ENCODE measurements at regions not wholly inside any gene's neighbourhood (a gene's known extent, or its start where the extent isn't known, plus 50 kb on each side); places are given as distances from the start of the nearest gene placed in this dataset.

DNA sequence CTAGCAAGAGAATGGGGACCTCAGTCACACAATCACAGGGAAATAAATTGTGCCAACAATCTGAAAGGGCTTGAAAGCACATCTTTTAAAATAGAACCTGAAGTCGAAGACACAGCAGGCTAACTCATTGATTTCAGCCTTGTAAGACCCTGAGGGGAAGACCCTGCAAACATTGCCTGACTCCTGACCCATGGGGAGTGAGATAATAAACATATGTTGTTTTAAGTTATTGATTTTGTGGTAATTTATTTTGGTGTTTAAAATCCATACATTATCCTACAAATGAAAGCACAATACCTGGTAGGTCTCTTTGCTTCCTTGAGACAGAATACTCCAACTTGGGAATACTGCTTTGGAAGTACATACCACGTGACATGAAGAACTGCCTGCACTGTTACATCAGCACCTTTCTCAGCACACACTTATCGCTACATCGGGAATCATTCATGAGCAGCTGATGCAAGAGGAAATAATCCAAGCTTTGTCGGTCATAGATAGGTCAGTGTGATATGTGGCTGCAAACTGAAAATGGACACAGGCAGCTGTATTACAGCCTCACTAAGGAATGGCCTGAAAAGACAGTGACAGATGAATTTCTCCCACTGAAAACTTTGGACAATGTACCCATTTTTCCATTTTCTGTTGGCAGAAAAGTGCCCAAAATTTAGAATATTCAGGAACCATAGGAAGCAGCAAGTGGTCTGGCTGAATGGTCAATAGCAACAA is 494.5 kb upstream of the MAP2 start:
- H3K4me3 ChIP-seq (ENCODE audit: low read depth, low read length), result no peak overlapping the region
- TF ChIP-seq CTCF (IDR thresholded peaks at IDR 0.05; ENCODE audit: borderline replicate concordance, insufficient read depth, low read depth, low read length), result no peak

GRCh38 chr2:208929894-208930427 is 493.9 kb upstream of the MAP2 start:
- TF ChIP-seq CTCF (IDR thresholded peaks at IDR 0.05; ENCODE audit: borderline replicate concordance, insufficient read depth, low read depth, low read length), result no peak
- no peak overlapping the region for H3K4me3 ChIP-seq (ENCODE audit: low read depth, low read length)

GRCh38 chr2:208935531-208935930 is 488.3 kb upstream of the MAP2 start:
- TF ChIP-seq CTCF (IDR thresholded peaks at IDR 0.05; ENCODE audit: borderline replicate concordance, insufficient read depth, low read depth, low read length), result no peak
- no peak overlapping the region for H3K4me3 ChIP-seq (ENCODE audit: low read depth, low read length)

- H3K4me3 ChIP-seq (ENCODE audit: low read depth, low read length), result no peak overlapping the region
- no peak for TF ChIP-seq CTCF (IDR thresholded peaks at IDR 0.05; ENCODE audit: borderline replicate concordance, insufficient read depth, low read depth, low read length)
Observed at GRCh38 chr2:208937521-208937920, 486.3 kb upstream of the MAP2 start.

- TF ChIP-seq CTCF (IDR thresholded peaks at IDR 0.05; ENCODE audit: borderline replicate concordance, insufficient read depth, low read depth, low read length), result no peak
- H3K4me3 ChIP-seq (ENCODE audit: low read depth, low read length), result no peak overlapping the region
Observed at GRCh38 chr2:208939852-208940251, 484.0 kb upstream of the MAP2 start.

GRCh38 chr2:208945719-208946256 is 478.1 kb upstream of the MAP2 start:
- H3K4me3 ChIP-seq (ENCODE audit: low read depth, low read length), result no peak overlapping the region
- TF ChIP-seq CTCF (IDR thresholded peaks at IDR 0.05; ENCODE audit: borderline replicate concordance, insufficient read depth, low read depth, low read length), result no peak

DNA sequence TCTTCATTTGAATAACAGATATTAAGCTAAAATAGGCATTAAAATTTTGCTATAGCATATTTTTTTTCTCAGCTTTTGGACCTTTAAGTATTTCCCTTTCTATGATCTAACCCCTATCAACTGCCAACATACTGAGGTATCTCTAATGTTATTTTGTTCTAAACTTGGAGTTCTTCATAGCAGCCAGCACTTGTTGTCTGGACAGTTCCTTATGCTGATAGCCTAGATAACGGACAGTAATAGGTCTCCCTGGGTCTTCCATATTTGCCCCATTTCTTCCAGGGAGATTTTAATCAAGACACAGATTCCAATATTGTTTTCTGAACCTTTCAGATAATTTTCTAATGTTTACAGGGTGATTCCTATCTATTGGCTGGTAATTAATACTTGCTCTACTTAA is 475.8 kb upstream of the MAP2 start:
- TF ChIP-seq CTCF (IDR thresholded peaks at IDR 0.05; ENCODE audit: borderline replicate concordance, insufficient read depth, low read depth, low read length), result no peak
- H3K4me3 ChIP-seq (ENCODE audit: low read depth, low read length), result no peak overlapping the region

All from GM12875 (cell line).